GM20431 (cell line): ENCODE measurements at regions not wholly inside any gene's neighbourhood (a gene's known extent, or its start where the extent isn't known, plus 50 kb on each side); places are given as distances from the start of the nearest gene placed in this dataset.

Experiments used
- in situ Hi-C: fragments of 300-500 bp; cut with MseI, MboI; formaldehyde crosslinking; loops from one replicate; pipeline ENCODE4 v1.15.0; 2020; ENCODE audit warnings: low sequenced_read_pairs; ENCODE audit not compliant: unreplicated experiment

DNA sequence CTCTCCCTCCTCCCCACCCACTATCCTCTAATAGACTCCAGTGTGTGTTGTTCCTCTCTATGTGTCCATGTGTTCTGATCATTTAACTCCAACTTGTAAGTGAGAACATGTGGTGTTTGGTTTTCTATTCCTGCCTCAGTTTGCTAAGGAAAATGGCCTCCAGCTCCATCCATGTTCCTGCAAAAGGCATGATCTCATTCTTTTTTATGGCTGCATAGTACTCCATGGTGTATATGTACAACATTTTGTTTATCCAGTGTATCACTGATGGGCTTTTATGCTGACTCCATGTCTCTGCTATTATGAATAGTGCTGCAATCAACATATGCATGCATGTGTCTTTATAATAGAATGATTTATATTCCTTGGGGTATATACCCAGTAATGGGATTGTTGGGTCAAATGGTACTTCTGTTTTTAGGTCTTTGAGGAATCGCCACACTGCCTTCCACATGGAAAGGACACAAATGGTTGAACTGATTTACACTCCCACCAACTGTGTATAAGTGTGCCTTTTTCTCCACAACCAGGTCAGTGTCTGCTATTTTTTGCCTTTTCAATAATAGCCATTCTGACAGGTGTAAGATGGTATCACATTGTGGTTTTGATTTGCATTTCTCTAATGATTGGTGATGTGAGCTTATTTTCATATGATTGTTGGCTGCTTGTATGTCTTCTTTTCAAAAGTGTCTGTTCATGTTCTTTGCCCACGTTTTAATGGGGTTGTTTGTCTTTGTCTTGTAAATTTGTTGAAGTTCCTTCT lies 96.5 kb upstream of the DAB2 start:
- in situ Hi-C loops = no loop called here

DNA sequence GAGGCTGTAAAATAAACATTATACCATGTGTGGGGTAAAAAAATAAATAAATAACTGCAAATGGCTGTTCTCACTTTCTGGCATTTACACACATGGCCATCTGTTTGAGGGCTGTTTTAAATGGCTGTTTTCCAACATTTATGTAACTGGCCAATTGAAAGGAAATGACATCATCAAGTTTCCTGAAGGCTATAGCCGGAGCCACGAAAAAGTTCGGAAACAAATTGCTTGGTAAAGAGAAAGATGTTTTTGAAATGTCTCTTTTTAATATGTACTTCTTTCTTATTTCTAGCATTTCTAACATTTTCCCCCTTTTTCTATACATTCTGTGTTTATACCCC lies 95.4 kb upstream of the DAB2 start:
- in situ Hi-C loops = no loop called here

DNA sequence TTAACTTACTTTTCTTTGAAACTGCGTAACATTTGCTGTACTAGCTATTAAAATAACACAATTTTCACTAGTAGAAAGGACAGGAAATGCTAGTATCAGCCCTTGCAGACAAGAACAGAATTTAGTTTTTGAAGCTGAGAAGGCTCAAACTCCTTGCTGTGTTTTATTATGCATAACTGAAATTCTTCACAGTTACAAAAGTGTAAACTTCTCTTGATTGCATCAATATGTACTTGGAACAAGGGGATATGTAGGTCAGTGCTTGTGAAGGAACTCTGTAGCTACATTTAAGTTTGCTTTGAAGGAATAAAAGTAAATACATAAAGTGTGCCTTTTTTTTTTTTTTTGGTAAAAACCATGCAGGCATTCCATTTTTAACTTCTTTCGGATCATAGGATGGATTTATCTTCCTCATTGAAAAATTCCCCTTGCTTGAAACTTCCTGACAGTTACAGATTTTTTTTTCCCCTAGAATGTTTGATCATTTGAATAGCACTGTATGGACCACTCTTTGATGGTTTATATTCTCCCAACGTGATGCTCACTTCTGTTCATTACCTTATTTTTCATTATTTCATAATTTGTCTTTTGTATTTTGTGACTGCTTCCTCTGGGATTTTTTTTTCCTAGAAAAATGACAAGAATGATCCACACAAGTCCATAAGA lies 94.9 kb upstream of the DAB2 start:
- in situ Hi-C loops = no loop called here

DNA sequence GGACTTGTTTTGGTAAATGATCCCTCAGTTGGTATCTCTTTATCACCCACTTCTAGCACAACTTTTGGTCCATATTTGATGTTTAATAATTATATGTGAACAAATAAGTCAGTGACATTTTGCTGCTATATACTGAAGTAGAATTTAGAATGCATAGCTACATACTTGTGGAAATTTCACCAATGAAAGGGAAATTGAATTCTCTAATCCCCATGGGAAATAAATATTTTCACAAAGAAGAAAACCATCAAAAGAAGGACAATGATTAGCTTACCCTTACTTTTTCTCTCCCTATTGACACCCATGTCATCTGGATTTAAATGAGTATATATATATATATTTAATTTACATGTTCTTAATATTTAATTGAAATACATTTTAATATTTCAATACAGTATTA lies 94.3 kb upstream of the DAB2 start:
- in situ Hi-C loops = no loop called here

DNA sequence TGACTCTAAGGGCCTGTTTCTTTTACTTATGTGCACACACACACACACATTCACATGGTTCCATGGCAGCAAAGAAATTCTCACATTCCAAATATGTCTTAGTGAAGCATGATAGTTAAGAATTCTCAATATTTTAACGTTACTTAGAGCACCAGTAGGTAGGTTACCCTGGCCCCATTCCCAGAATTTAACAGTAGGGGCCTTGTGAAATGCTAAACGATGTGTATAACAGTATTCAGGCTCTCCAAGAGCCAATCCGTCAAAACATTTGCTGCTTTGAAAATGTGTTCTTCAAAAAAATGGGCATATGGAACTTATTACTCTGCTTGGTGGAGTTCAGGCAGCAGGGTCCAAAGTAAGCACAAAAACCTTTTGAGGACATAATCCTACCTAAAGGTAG lies 93.7 kb upstream of the DAB2 start:
- in situ Hi-C loops = no loop called here

DNA sequence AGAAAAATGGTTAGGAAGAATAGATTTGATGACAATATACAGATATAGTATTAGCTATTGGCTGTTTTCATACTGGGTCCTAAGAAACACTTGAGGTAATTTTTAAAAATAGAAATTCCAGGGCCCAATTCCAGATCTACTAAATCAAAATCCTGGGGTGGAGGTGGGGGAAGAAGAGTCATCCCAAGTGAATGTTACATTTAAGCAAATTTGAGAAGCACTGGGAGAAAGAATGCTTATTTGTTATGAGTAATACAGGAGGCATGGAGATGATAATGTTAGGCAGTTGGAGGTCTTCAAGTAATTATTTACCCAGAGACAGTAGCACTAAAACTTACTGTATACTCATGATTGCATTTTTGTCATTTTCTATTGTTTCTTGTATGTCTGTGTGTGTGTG lies 93.0 kb upstream of the DAB2 start:
- in situ Hi-C loops = no loop called here

DNA sequence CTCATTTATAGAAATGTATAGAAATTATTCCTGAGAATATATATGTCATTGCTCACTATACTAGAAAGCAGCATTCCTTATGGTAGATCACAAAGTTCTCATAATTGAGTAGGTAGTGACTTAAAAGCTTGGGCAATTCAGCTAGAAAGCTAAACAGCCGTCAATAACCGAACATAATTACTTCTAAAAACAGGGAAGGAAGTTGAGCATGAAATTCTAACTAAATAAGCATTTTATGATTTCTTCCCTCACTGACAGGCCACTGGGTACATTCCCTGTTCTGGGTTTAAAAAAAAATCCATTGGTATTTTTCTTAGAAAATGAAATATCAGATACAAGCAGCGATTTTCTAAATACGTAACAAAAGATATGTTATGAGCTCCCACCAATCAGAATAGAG lies 91.1 kb upstream of the DAB2 start:
- in situ Hi-C loops = no loop called here

DNA sequence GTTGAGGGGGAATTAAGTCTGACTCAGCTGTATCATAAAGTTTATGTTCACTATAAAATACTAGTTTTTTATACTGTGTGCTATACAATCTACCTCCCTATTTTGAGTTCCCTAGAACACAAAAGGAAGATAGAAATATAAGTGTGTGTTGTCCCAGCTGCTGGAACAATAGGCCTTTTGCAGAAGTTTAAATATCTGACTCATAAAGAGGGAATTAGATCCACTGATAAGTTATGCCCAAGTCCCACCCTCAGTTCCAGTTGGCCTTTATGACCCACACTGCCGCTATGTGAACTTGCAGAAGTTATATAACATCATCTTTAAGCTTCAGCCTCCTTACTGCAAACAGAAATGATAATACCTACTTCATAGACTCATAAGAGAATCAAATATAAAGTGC lies 88.5 kb upstream of the DAB2 start:
- in situ Hi-C loops = no loop called here

DNA sequence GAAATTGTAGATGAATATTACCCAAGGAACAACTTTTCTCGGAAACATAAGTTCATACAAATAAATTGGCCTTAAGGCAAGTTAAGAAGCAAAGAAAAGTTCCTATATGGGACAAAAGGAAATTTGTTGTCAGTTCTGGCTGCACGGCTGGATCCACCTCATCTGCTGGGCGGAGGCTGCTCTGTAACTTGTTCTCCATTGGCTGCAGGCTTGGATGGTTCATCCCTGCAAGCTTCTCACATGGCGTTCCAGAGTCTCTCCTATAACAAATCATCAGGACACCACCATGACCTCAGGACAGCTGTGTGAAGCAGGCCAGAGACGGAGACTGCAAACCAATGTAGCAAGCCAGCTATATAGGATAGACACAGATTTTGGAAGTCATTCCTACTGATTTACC lies 81.4 kb upstream of the DAB2 start:
- in situ Hi-C loops = no loop called here

DNA sequence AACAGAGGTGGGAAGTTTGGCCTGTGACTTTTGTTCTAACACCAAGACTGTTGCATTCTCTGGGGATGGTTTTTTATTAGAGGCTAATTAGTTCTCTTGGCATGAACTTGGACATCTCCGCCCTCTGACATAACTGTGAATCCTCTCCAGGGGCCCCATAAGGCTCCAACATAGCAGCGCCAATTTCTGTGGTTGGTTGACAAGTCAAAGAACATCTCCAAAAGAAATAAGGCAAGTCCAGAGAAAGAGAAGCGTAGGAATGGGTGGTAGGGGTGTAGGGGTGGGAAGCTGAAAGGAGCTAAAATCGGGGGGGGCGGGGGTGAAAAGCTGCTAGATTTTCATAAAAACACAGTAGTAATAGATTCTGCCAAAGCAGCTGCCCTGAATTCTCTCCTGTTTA lies 81.0 kb upstream of the DAB2 start:
- in situ Hi-C loops = no loop called here

DNA sequence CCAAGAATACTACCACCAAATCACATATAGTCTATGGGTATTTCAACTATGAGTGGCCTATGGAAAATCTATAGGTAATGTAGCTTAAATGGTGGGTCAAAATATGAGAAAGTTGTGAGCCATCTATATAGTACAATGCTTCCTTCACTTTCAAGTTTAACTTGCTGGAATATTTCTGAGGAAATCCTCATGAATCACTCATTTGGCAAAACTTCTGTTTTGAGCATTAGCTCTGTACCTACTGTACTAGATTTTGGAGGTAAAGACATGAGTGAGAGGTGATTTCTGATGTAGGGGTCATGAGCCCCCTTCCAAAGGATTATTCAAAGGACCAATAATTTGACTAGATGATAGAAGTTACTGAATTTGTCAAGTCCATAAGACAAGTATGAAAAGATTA lies 80.6 kb upstream of the DAB2 start:
- in situ Hi-C loops = no loop called here

DNA sequence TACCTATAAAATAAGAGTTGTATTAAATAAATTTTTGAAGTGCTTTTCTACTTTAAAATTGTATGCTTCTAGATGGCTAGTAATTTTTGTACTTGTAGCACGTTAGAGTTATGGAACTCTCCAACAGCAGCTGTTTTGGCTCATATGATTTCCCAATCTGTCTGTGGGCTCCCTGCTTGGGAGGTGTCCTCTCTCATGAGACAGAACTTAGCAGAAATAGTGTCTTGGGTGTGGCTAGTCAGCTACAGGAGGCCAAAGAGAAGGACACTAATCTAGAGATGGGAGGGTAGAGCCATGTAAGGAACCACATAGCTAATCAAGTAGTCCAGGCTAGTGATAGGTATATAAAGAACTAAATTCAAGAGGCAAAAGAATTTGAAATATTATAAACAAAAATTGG lies 78.4 kb upstream of the DAB2 start:
- in situ Hi-C loops = no loop called here

DNA sequence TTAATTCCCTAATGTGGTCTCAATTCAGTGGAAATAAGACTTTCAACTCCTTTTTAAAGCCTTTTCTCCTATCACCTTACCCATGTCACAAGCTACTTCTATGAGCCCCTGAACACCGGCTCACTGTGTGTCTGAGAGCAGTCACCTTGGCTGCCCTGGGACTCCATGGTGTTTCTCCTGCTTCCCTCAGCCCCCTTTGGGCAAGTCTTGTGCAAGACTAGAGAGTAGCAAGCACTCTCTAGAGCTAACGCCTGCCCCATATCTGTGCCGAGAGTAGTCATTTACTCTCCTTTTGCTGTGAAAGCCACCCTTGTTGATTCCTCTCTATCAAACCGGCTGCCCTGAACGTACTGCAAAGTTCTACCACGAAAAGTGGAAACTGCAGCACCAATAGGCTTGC lies 77.9 kb upstream of the DAB2 start:
- in situ Hi-C loops = no loop called here

DNA sequence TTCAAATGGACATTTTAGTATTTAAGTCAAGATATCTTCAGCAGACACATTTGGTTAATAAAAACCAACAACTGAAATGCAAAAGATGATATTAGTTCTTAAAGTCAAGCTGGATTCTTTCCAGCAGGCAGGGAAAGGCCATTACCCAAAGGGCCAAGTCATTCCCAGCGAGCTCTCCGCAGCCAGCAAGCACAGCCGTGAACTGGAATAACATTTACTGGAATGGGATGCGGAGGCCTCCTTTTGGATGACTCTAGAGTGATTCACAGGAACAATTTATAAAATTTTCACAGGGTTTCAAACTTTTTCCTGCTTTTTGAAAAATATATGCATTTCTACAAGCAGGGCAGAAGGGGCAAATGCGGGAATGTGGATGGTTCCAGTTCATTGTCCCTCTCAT lies 76.6 kb upstream of the DAB2 start:
- in situ Hi-C loops = no loop called here

DNA sequence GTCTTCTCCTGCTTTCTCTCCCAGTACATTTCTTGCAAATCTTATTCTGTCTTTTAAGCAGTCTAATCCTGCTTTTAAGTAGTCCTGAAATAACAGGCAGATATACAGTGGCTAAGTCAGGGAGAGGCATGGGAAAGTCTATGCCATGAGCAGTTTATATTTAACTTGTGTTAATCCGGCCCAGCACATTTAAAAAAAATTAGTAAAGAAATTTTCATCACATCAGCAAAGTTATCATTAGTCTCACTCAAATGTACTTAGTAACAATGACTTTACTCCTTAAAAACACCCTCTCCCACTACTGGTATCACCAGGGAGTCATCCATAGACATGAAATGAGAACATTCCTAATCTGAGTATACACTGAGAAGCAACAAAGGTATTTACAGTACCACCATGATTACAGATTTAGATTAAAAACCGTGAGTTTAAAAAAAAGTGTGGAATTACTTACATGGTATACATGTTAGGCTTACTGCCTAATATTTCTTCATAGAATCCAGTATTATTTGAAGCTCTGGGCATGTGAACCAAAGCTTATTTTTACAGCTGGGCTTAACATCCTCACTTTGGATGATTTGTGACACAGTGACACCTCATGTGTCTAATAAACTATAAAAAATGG lies 75.9 kb upstream of the DAB2 start:
- in situ Hi-C loops = no loop called here

DNA sequence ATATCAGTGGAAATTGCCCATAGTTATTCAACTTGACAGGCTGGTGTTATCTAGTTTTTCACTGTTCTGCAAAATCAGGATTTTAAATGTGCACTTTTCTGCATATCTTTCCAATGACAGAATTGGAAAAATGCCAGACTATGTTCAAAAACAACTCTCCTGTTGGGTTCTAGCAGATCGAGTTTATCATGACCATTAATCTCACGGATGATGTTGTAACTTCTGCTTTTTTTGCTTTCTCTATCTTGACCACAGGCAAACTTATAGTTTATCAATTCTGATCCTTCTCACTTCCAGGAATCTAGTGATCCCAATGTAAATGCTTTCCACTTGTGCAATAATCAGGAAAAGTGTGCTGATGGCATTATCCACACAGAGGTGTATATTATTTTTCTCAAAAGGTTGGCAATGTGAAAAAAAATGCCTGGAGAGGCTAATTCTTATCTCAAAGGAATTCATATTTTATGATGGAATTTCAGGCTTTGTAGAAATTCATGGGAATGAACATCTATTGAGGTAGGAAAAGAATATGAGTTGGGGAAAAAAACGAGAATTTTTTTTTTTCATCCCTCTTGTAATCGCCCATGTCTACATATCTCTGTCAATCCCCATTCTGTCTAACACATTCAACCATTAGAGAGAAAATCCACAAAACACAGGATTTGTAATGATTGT lies 73.6 kb upstream of the DAB2 start:
- in situ Hi-C loops = no loop called here

DNA sequence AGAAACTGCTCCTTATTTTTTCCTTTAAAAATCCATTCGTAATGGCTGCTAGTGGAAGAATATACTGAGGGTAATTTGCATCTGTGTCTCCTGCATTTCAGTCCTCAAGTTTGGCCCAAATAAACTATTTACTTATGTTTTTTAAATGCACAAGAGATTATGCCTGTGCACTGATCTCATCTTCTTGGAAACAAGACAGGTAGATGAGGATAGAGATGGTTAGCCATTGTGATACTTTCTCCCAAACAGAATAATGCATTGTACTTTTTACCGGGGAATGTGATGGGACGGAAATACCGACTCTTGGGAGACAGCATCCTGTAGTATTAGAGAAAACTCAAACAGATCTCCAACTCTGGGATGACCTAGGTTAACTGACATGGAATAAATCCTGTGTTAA lies 72.5 kb upstream of the DAB2 start:
- in situ Hi-C loops = no loop called here

DNA sequence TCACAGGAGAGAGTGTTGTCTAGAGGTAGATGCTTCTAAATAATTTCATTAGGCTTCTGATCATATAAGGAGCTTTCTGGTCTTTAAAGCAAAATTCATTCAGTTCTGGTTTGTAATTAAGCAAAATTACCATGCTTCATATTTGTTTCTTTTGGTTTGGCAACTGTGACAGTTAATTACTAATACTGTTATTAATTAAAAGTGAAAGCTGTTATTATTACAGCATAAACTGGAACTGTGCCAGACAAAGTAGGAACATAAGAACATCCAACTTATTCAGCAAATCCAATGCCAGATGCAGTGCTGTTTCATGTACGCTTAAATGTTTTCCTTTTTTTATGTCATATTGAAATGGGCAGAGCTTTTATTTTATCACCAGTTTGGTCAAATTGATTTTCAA lies 70.4 kb upstream of the DAB2 start:
- in situ Hi-C loops = no loop called here

DNA sequence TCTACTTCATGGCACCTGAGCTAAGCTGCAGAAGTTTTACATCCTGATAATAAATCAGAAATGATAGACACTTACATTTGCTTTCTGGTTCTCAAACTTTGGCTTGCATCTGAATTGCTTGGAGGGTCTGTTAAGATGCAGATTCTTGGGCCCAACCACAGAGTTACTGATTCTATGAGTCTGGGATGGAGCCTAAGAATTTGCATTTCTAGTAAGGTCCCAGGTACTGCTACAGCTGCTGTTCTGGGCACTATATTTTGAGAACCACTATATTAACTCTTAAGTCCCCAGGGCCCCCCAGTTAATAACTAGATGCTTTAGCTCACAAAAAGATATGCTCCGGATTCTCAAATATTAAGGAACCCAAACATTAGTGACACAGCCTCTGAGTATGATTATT lies 69.8 kb upstream of the DAB2 start:
- in situ Hi-C loops = no loop called here

DNA sequence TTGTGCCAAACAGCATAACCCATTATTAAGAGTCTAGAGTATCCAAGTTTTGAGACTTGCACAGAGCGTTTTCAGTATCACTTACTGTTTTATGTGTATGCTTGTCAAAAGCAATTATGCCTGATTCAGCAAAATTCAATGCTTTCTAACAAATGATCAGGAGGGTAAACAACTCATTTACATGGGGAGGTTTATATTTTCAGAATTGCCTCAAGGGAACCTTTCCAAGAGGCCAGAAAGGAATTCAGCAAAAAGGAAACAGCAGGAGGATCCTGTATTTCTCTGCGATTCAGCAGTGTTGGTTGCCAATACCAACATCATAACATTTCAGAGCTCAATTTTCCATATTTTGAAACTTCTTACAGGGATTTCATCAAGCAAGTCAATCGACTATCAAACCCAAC lies 69.3 kb upstream of the DAB2 start:
- in situ Hi-C loops = no loop called here

DNA sequence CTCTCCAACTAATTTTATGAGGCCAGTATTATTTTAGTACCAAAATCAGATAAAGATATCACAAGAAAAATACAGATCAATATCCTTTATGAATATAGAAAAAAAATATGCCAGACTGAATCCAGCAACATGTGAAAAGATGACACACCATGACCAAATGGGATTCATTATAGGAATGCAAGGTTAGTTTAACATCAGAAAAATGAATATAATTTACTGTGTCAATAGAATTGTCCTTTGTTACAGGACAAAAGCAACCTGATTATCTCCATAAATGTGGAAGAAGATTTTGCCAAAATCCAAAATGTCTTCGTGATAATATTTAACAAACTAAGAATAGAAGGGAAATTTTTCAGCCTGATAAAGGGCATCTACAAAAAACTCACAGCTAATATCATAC lies 66.4 kb upstream of the DAB2 start:
- in situ Hi-C loops = no loop called here
